ENCODE measurements at regions not wholly inside any gene's neighbourhood (a gene's known extent, or its start where the extent isn't known, plus 50 kb on each side); places are given as distances from the start of the nearest gene placed in this dataset.

DNA sequence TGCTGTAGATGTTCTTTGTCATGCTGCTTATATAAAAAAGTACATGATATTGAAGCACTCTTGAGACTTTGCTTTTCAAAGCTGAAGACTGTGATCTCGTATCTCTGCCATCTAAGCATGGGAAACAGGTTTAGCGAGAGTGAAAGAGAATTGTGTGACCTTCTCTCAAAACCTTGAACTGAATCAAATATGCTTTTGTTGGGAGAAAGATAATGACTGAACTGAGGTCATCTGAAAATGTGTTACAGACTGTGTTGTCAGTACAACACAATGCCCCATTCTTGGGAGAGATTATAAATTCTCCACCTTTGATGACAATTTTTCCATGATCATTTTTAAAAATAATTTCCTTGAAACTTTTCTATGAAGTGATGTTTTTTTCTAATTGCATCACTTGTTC, 272.1 kb upstream of the SEL1L start:
- Histone ChIP-seq H3K4me1 (ENCODE audit: control insufficient read depth in 1 of 2, insufficient read depth in 2 of 2, low read length in 2 of 2) (no peaks in the 10 kb centered on the region), H3K4me3 (replicated peaks in 1 of 3; ENCODE audit: low read depth in 2 of 3, low read length in 3 of 3) (no peak overlapping the region), H3K9ac (ENCODE audit: insufficient read depth, low read length, poor library complexity, severe bottlenecking) (no peak overlapping the region), H3K9me3 (replicated peaks in 1 of 2; ENCODE audit: control insufficient read depth in 1 of 2, insufficient read depth in 1 of 2, low read length in 2 of 2) (peaks cover 12 to 13% of the 10 kb centered on the region in 2 donors), H3K4me2 (replicated peaks; ENCODE audit: extremely low read depth, low read length, poor library complexity, severe bottlenecking) (no peak overlapping the region), H3K79me2 (ENCODE audit: insufficient read depth, low read length) (no peaks in the 10 kb centered on the region), H4K20me1 (ENCODE audit: insufficient read depth, low read length) (no peaks in the 10 kb centered on the region), H2AFZ (ENCODE audit: insufficient read depth, low read depth, low read length, poor library complexity, severe bottlenecking) (no peak overlapping the region), H3K36me3 (replicated peaks in 1 of 2; ENCODE audit: control insufficient read depth in 1 of 2, insufficient read depth in 2 of 2, low read length in 2 of 2) (no peaks in the 10 kb centered on the region), H3K27ac (ENCODE audit: low read depth in 1 of 2, low read length in 2 of 2) (no peak overlapping the region), H3K27me3 (ENCODE audit: control insufficient read depth in 2 of 2, insufficient read depth in 2 of 2, low read length in 2 of 2) (no peaks in the 10 kb centered on the region)
- Mint-ChIP-seq H3K27me3 (ENCODE audit: low read depth in 3 of 3) (peaks cover 0 to 2% (median 0%) of the 10 kb centered on the region in 3 donors), H3K4me1 (peaks cover 3% of the 10 kb centered on the region), H3K4me3 (no peak overlapping the region), H3K36me3 (no peaks in the 10 kb centered on the region), H3K9me3 (peaks cover 7 to 28% (median 9%) of the 10 kb centered on the region in 7 donors), H3K27ac (no peak overlapping the region)
- TF ChIP-seq, protein P1, sequence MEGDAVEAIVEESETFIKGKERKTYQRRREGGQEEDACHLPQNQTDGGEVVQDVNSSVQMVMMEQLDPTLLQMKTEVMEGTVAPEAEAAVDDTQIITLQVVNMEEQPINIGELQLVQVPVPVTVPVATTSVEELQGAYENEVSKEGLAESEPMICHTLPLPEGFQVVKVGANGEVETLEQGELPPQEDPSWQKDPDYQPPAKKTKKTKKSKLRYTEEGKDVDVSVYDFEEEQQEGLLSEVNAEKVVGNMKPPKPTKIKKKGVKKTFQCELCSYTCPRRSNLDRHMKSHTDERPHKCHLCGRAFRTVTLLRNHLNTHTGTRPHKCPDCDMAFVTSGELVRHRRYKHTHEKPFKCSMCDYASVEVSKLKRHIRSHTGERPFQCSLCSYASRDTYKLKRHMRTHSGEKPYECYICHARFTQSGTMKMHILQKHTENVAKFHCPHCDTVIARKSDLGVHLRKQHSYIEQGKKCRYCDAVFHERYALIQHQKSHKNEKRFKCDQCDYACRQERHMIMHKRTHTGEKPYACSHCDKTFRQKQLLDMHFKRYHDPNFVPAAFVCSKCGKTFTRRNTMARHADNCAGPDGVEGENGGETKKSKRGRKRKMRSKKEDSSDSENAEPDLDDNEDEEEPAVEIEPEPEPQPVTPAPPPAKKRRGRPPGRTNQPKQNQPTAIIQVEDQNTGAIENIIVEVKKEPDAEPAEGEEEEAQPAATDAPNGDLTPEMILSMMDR (IDR thresholded peaks at IDR 0.05) = no peak
- DNase-seq = no peak
- 90% methylated on average over 2 of the region's 2 CpGs for WGBS (ENCODE audit: insufficient coverage)
- intact Hi-C loops (cut with micrococcal nuclease) = no loop called here

DNA sequence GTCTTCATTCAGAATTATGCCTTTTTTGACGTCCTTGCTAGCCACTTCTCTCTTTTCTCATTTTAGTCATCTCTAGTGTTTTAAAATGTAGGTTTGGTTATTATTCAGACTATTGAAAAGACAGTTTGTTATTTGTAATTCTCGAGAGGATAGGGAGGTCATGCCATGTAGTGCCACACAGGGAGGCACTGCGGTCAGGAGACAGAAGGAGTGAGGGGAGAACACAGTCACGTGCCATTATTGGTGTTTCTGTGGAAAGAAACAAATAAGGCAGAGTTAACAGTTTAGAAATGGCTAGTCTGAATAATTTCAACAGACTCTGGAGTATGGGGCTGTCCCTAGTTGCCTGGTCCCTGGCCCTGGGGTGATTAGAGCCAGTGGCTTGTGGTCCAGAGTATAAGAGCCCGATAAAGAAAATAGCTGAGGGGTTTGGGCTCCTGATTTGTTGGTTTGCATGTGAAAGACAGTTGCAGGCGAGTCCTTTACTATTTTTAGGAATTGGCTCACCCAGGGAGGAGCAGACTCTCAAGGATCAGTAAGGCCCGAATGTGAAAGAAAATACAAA, 278.1 kb upstream of the SEL1L start:
- 70% methylated on average over 4 of the region's 7 CpGs for WGBS (ENCODE audit: insufficient coverage)

More for the DNA sequence above, 278.1 kb upstream of the SEL1L start:
- Histone ChIP-seq H3K4me2 (replicated peaks; ENCODE audit: extremely low read depth, low read length, poor library complexity, severe bottlenecking) (no peak overlapping the region), H3K9ac (ENCODE audit: insufficient read depth, low read length, poor library complexity, severe bottlenecking) (no peak overlapping the region), H3K4me1 (ENCODE audit: control insufficient read depth in 1 of 2, insufficient read depth in 2 of 2, low read length in 2 of 2) (no peaks in the 10 kb centered on the region), H3K27me3 (ENCODE audit: control insufficient read depth in 2 of 2, insufficient read depth in 2 of 2, low read length in 2 of 2) (no peaks in the 10 kb centered on the region), H3K9me3 (replicated peaks in 1 of 2; ENCODE audit: control insufficient read depth in 1 of 2, insufficient read depth in 1 of 2, low read length in 2 of 2) (peaks cover 13 to 14% of the 10 kb centered on the region in 2 donors), H4K20me1 (ENCODE audit: insufficient read depth, low read length) (no peaks in the 10 kb centered on the region), H3K36me3 (replicated peaks in 1 of 2; ENCODE audit: control insufficient read depth in 1 of 2, insufficient read depth in 2 of 2, low read length in 2 of 2) (no peaks in the 10 kb centered on the region), H2AFZ (ENCODE audit: insufficient read depth, low read depth, low read length, poor library complexity, severe bottlenecking) (no peak overlapping the region), H3K79me2 (ENCODE audit: insufficient read depth, low read length) (no peaks in the 10 kb centered on the region), H3K27ac (ENCODE audit: low read depth in 1 of 2, low read length in 2 of 2) (no peak overlapping the region), H3K4me3 (replicated peaks in 1 of 3; ENCODE audit: low read depth in 2 of 3, low read length in 3 of 3) (no peak overlapping the region)
- no peak for DNase-seq
- Mint-ChIP-seq H3K4me3 (no peak overlapping the region), H3K4me1 (peaks cover 3% of the 10 kb centered on the region), H3K9me3 (peaks cover 8 to 28% (median 12%) of the 10 kb centered on the region in 7 donors), H3K36me3 (no peaks in the 10 kb centered on the region), H3K27ac (no peak overlapping the region), H3K27me3 (ENCODE audit: low read depth in 3 of 3) (peaks cover 0 to 2% (median 0%) of the 10 kb centered on the region in 3 donors)
- TF ChIP-seq, protein P1 (IDR thresholded peaks at IDR 0.05) = no peak
- intact Hi-C loops (cut with micrococcal nuclease) = no loop called here

Data from CD14-positive monocyte (primary cell).